HepG2 (cell line): ENCODE measurements at regions not wholly inside any gene's neighbourhood (a gene's known extent, or its start where the extent isn't known, plus 50 kb on each side); places are given as distances from the start of the nearest gene placed in this dataset.

Experiments
- BRCA1 ChIP-seq: sonication (generic); formaldehyde crosslinking; IDR thresholded peaks from 2 replicates; pipeline ENCODE4 v1.4.0; 2020; ENCODE audit warnings: missing genetic modification reagents
- KLF6 ChIP-seq: IDR thresholded peaks from 2 replicates; pipeline ENCODE4 v1.8.0; 2016; ENCODE audit warnings: missing biosample characterization, missing genetic modification reagents
- MTA3 ChIP-seq: sonication (generic); formaldehyde crosslinking; IDR thresholded peaks from 2 replicates; pipeline ENCODE4 v1.4.0; 2020; ENCODE audit warnings: missing genetic modification reagents
- PCBP2 ChIP-seq: fragments of 200-400 bp; formaldehyde crosslinking; optimal IDR thresholded peaks from 2 replicates; pipeline ENCODE3; 2018; ENCODE audit warnings: low read length, low read depth; ENCODE audit not compliant: poor library complexity, severe bottlenecking
- POLR2AphosphoS5 ChIP-seq: IDR thresholded peaks from 2 replicates; pipeline ENCODE4 v1.6.1; 2012; ENCODE audit warnings: low read depth, low read length
- RFXANK ChIP-seq: IDR thresholded peaks from 2 replicates; pipeline ENCODE4 v1.6.1; 2016
- ZNF652 ChIP-seq: IDR thresholded peaks from 2 replicates; pipeline ENCODE4 v1.6.1; 2016; ENCODE audit warnings: low read depth, borderline replicate concordance
- ZNF792 ChIP-seq: IDR thresholded peaks from 2 replicates; pipeline ENCODE4 v1.6.1; 2016
- TF ChIP-seq, protein P1 (sequence below): sonication (generic); formaldehyde crosslinking; IDR thresholded peaks from 2 replicates; pipeline ENCODE4 v1.5.0; 2020; ENCODE audit warnings: mild to moderate bottlenecking, missing genetic modification reagents, moderate library complexity
- TF ChIP-seq, protein P2 (sequence below): sonication (generic); formaldehyde crosslinking; IDR thresholded peaks from 2 replicates; pipeline ENCODE4 v1.8.0; 2022; ENCODE audit warnings: mild to moderate bottlenecking, missing genetic modification reagents; ENCODE audit not compliant: insufficient replicate concordance
- TF ChIP-seq, protein P3 (sequence below): IDR thresholded peaks from 2 replicates; pipeline ENCODE4 v1.6.1; 2016; ENCODE audit warnings: low read depth, missing genetic modification reagents, missing compliant biosample characterization

DNA sequence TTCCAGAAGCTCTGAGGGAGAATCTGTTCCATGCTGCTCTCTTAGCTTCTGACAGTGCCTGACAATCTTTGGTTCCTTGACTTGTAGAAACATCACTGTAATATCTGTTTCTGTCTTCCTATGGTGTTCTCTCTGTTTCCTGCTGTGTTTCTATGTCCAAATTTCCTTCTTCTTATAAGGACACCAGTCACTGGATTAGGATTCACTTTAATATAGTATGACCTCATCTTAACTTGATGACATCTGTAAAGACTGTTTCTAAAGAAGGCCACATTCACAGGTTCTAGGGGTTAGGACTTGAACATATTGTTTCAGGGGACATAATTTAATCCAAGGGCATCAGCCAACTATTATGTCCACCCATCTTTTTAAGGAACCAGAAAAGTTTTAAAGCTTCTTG lies 265.6 kb downstream of the ZSWIM6 start:
- TF ChIP-seq, protein P1, sequence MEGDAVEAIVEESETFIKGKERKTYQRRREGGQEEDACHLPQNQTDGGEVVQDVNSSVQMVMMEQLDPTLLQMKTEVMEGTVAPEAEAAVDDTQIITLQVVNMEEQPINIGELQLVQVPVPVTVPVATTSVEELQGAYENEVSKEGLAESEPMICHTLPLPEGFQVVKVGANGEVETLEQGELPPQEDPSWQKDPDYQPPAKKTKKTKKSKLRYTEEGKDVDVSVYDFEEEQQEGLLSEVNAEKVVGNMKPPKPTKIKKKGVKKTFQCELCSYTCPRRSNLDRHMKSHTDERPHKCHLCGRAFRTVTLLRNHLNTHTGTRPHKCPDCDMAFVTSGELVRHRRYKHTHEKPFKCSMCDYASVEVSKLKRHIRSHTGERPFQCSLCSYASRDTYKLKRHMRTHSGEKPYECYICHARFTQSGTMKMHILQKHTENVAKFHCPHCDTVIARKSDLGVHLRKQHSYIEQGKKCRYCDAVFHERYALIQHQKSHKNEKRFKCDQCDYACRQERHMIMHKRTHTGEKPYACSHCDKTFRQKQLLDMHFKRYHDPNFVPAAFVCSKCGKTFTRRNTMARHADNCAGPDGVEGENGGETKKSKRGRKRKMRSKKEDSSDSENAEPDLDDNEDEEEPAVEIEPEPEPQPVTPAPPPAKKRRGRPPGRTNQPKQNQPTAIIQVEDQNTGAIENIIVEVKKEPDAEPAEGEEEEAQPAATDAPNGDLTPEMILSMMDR (CRISPR knock-in tag), result no peak
- TF ChIP-seq KLF6 (CRISPR knock-in tag), result no peak
- no peak for TF ChIP-seq ZNF652 (CRISPR knock-in tag)
- TF ChIP-seq, protein P2, sequence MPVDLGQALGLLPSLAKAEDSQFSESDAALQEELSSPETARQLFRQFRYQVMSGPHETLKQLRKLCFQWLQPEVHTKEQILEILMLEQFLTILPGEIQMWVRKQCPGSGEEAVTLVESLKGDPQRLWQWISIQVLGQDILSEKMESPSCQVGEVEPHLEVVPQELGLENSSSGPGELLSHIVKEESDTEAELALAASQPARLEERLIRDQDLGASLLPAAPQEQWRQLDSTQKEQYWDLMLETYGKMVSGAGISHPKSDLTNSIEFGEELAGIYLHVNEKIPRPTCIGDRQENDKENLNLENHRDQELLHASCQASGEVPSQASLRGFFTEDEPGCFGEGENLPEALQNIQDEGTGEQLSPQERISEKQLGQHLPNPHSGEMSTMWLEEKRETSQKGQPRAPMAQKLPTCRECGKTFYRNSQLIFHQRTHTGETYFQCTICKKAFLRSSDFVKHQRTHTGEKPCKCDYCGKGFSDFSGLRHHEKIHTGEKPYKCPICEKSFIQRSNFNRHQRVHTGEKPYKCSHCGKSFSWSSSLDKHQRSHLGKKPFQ, result no peak
- TF ChIP-seq MTA3 (CRISPR knock-in tag), result no peak
- no peak for TF ChIP-seq RFXANK (CRISPR knock-in tag)
- no peak for TF ChIP-seq BRCA1
- TF ChIP-seq ZNF792 (CRISPR knock-in tag), result no peak
- TF ChIP-seq POLR2AphosphoS5, result no peak
- TF ChIP-seq, protein P3, sequence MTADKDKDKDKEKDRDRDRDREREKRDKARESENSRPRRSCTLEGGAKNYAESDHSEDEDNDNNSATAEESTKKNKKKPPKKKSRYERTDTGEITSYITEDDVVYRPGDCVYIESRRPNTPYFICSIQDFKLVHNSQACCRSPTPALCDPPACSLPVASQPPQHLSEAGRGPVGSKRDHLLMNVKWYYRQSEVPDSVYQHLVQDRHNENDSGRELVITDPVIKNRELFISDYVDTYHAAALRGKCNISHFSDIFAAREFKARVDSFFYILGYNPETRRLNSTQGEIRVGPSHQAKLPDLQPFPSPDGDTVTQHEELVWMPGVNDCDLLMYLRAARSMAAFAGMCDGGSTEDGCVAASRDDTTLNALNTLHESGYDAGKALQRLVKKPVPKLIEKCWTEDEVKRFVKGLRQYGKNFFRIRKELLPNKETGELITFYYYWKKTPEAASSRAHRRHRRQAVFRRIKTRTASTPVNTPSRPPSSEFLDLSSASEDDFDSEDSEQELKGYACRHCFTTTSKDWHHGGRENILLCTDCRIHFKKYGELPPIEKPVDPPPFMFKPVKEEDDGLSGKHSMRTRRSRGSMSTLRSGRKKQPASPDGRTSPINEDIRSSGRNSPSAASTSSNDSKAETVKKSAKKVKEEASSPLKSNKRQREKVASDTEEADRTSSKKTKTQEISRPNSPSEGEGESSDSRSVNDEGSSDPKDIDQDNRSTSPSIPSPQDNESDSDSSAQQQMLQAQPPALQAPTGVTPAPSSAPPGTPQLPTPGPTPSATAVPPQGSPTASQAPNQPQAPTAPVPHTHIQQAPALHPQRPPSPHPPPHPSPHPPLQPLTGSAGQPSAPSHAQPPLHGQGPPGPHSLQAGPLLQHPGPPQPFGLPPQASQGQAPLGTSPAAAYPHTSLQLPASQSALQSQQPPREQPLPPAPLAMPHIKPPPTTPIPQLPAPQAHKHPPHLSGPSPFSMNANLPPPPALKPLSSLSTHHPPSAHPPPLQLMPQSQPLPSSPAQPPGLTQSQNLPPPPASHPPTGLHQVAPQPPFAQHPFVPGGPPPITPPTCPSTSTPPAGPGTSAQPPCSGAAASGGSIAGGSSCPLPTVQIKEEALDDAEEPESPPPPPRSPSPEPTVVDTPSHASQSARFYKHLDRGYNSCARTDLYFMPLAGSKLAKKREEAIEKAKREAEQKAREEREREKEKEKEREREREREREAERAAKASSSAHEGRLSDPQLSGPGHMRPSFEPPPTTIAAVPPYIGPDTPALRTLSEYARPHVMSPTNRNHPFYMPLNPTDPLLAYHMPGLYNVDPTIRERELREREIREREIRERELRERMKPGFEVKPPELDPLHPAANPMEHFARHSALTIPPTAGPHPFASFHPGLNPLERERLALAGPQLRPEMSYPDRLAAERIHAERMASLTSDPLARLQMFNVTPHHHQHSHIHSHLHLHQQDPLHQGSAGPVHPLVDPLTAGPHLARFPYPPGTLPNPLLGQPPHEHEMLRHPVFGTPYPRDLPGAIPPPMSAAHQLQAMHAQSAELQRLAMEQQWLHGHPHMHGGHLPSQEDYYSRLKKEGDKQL (CRISPR knock-in tag), result no peak
- no peak for TF ChIP-seq PCBP2
